ENCODE measurements at regions not wholly inside any gene's neighbourhood (a gene's known extent, or its start where the extent isn't known, plus 50 kb on each side); places are given as distances from the start of the nearest gene placed in this dataset.
"Not testable (repeated sequence)": the region's sequence is repeated elsewhere in the genome, so short reads cannot be mapped to it uniquely, and the experiment has no call there.

- DNase-seq (ENCODE audit: low read depth): no peak
- no peak overlapping the region for H3K4me3 ChIP-seq (ENCODE audit: low read depth, low read length)
- TF ChIP-seq, protein P1, sequence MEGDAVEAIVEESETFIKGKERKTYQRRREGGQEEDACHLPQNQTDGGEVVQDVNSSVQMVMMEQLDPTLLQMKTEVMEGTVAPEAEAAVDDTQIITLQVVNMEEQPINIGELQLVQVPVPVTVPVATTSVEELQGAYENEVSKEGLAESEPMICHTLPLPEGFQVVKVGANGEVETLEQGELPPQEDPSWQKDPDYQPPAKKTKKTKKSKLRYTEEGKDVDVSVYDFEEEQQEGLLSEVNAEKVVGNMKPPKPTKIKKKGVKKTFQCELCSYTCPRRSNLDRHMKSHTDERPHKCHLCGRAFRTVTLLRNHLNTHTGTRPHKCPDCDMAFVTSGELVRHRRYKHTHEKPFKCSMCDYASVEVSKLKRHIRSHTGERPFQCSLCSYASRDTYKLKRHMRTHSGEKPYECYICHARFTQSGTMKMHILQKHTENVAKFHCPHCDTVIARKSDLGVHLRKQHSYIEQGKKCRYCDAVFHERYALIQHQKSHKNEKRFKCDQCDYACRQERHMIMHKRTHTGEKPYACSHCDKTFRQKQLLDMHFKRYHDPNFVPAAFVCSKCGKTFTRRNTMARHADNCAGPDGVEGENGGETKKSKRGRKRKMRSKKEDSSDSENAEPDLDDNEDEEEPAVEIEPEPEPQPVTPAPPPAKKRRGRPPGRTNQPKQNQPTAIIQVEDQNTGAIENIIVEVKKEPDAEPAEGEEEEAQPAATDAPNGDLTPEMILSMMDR (IDR thresholded peaks at IDR 0.05; ENCODE audit: low read depth, low read length, missing control alignments): no peak
These were observed 66.3 kb upstream of the EDEM3 start for GRCh38 chr1:184820956-184821355.

GRCh38 chr1:184820218-184820750 is 65.6 kb upstream of the EDEM3 start:
- DNase-seq (ENCODE audit: low read depth): no peak
- TF ChIP-seq, protein P1 (IDR thresholded peaks at IDR 0.05; ENCODE audit: low read depth, low read length, missing control alignments): no peak

DNA sequence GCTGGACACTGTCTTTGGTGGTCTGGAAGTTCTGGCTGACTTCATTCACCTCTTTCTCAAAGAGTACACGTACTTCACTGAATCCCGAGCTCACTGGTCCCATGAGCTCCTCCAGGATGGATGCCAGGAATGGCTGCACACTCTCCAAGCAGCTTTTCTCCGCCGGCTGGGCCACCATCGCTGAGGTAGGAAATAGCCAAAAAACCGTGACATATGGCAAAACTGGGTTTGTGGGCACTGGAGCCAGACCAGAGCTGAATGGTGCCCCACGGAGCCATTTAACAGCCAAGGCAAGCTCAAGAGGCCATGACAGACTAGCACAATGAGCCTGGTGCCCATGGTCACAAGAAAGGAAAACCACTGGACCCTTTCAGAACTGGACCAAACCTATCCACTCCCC is 64.0 kb upstream of the EDEM3 start:
- no peak overlapping the region for H3K4me3 ChIP-seq (ENCODE audit: low read depth, low read length)
- TF ChIP-seq, protein P1 (IDR thresholded peaks at IDR 0.05; ENCODE audit: low read depth, low read length, missing control alignments): no peak
- no peak for DNase-seq (ENCODE audit: low read depth)

More at GRCh38 chr1:184820218-184820750, 65.6 kb upstream of the EDEM3 start:
- H3K4me3 ChIP-seq (ENCODE audit: low read depth, low read length): no peak overlapping the region

GRCh38 chr1:184817003-184817402 is 62.3 kb upstream of the EDEM3 start:
- not testable (repeated sequence) for DNase-seq (ENCODE audit: low read depth); H3K4me3 ChIP-seq (ENCODE audit: low read depth, low read length)

DNA sequence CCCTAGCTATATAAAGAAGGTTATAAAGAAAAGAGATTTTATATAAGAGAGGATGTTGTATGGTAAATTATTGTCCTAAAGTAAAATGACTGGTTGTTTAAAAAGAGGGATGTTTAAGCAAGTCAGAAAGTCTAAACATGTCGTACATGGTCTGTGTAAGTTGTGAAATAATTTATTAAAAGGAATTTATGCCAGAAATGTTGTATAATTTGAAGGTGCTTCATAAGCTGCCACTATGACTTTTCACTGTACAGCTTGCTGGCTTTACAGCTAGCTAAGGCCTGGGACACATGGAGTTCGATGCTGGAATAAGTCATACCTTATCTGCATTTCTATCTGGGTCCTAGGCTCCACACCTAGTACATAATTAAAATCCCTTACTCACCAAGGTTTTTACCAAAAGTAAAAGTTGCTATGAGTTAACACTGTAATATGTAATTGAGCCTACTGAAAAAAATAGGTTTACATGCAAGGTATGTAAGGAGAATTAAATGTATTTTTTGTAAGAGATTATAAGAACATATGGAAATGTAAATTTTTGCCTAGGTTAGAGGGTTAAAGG is 59.0 kb upstream of the EDEM3 start:
- no peak overlapping the region for H3K4me3 ChIP-seq (ENCODE audit: low read depth, low read length)
- TF ChIP-seq, protein P1 (IDR thresholded peaks at IDR 0.05; ENCODE audit: low read depth, low read length, missing control alignments): no peak
- DNase-seq (ENCODE audit: low read depth): no peak

GRCh38 chr1:184811439-184812111 is 56.9 kb upstream of the EDEM3 start:
- no peak overlapping the region for H3K4me3 ChIP-seq (ENCODE audit: low read depth, low read length)
- DNase-seq (ENCODE audit: low read depth): no peak
- TF ChIP-seq, protein P1 (IDR thresholded peaks at IDR 0.05; ENCODE audit: low read depth, low read length, missing control alignments): no peak

DNA sequence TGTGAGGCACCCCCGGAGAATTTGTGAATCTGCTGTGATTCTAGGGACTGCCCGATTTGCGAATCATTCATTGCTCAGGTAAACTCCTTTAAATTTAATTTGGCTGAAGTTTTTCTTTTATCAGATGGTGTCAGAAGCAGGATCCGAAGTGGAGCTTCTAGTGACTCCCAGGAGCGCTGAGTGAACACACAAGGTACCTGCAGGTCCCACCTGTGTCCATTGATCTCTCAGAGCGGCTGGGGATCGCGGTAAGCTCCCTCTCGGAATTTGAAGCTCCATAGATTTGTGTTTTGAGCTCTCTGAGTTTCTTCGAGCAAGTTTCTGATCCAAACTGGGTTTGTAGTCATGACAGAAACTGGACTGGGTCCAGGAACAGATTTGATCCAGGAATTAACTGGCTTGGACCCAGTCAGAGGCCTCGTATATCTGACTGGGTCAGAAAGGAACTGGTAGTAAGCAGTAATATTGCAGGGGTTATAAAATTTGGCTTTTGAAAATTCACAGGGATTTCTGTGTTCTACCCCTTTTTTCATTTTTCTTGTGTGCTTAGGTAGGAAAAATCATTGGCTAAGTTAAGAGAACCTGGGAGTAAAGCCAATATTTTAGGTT is 56.2 kb upstream of the EDEM3 start:
- no peak overlapping the region for H3K4me3 ChIP-seq (ENCODE audit: low read depth, low read length)
- DNase-seq (ENCODE audit: low read depth): no peak
- TF ChIP-seq, protein P1 (IDR thresholded peaks at IDR 0.05; ENCODE audit: low read depth, low read length, missing control alignments): no peak

Measured in GM12864 (cell line).